Dendritic cell treated with granulocyte-macrophage colony-stimulating factor and Interleukin-4, amounts not matched to agents 40 ng/mL and 50 ng/mL, for 4 days (primary cell): ENCODE measurements at regions not wholly inside any gene's neighbourhood (a gene's known extent, or its start where the extent isn't known, plus 50 kb on each side); places are given as distances from the start of the nearest gene placed in this dataset.
"Not testable (repeated sequence)": the region's sequence is repeated elsewhere in the genome, so short reads cannot be mapped to it uniquely, and the experiment has no call there.

ENCODE experiments used
- H3K27ac Mint-ChIP-seq: one replicate; pipeline ENCODE4 v1.8.0; 2022; ENCODE audit warnings: mild to moderate bottlenecking, mixed read lengths
- H3K27me3 Mint-ChIP-seq: one replicate; pipeline ENCODE4 v1.8.0; 2022; ENCODE audit warnings: mild to moderate bottlenecking, mixed read lengths
- H3K36me3 Mint-ChIP-seq: one replicate; pipeline ENCODE4 v1.8.0; 2022; ENCODE audit warnings: low read depth, mixed read lengths
- H3K4me1 Mint-ChIP-seq: one replicate; pipeline ENCODE4 v1.8.0; 2022; ENCODE audit warnings: low read depth, mixed read lengths
- H3K4me3 Mint-ChIP-seq: one replicate; pipeline ENCODE4 v1.8.0; 2022; ENCODE audit warnings: mild to moderate bottlenecking, moderate library complexity, mixed read lengths
- H3K9me3 Mint-ChIP-seq: one replicate; pipeline ENCODE4 v1.8.0; 2022; ENCODE audit warnings: mixed read lengths
- intact Hi-C: fragments of 100-400 bp; cut with micrococcal nuclease; formaldehyde crosslinking; loops from one replicate; pipeline ENCODE4 v1.15.0; 2022

DNA sequence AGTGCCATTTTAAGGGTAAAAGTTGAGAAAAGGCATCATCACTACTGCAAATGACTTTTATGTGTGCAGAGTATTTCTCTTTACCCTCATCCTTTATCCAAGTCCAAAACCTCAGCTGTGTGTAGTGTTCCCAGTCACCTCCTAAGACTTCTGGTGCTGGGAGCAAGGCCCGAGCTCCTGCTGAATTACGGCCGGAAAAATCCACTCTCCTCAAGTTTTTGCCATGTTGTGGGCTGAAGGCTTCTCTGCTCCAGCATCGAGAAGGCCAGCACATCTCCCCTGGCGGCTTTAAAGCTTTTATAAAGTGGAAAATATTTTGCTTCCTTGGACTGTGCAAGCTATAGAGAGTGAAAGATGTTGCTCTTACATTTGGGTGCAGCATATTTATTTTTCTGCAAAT, 153.2 kb upstream of the THBS2 start:
- peaks cover 24% of the 10 kb centered on the region for H3K4me1 Mint-ChIP-seq
- H3K4me3 Mint-ChIP-seq = no peak overlapping the region
- H3K27me3 Mint-ChIP-seq = no peaks in the 10 kb centered on the region
- H3K36me3 Mint-ChIP-seq = no peaks in the 10 kb centered on the region
- H3K9me3 Mint-ChIP-seq = peaks cover 18% of the 10 kb centered on the region
- peak overlapping the region; percentile 53 for H3K27ac Mint-ChIP-seq
- intact Hi-C loops = no loop called here

DNA sequence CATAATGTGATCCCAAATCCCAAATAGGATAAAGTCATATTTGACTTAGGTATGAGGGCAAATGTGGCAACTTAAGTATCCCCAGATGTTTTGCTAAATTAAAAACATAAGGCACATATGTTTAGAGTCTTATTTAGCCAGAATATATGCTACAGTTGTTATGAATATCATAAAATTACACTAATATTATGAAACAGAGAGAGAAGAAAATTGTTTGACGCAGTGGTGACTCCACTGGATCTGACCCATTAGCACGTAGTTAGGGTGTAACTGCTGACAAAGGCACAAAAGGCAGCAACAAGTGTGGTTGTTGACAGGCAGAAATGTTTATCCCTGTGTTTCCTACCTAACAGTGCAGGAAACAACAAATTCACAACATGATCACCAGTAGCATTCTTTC, 152.4 kb upstream of the THBS2 start:
- intact Hi-C loops = no loop called here
- Mint-ChIP-seq H3K9me3 (peaks cover 18% of the 10 kb centered on the region), H3K27ac (no peak overlapping the region), H3K4me3 (no peak overlapping the region), H3K36me3 (no peaks in the 10 kb centered on the region), H3K27me3 (no peaks in the 10 kb centered on the region), H3K4me1 (peaks cover 24% of the 10 kb centered on the region)

DNA sequence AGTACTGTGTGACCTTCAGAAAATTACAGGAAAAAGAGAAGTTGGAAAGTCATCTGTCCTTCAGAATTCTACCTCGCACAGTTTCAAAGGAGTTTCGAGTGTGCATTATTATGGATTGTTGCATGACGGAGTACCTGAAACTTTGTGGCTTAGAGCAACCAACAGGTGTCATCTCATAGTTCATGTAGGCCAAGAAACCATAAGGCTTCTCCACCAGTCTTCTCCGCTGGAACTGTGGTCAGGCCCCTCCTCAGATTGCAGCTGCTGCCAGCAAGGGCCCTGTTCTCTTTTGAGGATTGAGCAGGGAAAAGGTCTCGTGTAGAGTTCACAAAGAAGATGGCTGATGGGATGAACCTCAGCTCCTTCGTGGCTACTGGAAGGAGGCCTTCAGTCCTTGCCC, 151.2 kb upstream of the THBS2 start:
- no peaks in the 10 kb centered on the region for H3K27me3 Mint-ChIP-seq
- no peak overlapping the region for H3K4me3 Mint-ChIP-seq
- H3K9me3 Mint-ChIP-seq = peaks cover 9% of the 10 kb centered on the region
- H3K27ac Mint-ChIP-seq = no peak overlapping the region
- no peaks in the 10 kb centered on the region for H3K36me3 Mint-ChIP-seq
- intact Hi-C loops = no loop called here
- H3K4me1 Mint-ChIP-seq = peaks cover 21% of the 10 kb centered on the region

DNA sequence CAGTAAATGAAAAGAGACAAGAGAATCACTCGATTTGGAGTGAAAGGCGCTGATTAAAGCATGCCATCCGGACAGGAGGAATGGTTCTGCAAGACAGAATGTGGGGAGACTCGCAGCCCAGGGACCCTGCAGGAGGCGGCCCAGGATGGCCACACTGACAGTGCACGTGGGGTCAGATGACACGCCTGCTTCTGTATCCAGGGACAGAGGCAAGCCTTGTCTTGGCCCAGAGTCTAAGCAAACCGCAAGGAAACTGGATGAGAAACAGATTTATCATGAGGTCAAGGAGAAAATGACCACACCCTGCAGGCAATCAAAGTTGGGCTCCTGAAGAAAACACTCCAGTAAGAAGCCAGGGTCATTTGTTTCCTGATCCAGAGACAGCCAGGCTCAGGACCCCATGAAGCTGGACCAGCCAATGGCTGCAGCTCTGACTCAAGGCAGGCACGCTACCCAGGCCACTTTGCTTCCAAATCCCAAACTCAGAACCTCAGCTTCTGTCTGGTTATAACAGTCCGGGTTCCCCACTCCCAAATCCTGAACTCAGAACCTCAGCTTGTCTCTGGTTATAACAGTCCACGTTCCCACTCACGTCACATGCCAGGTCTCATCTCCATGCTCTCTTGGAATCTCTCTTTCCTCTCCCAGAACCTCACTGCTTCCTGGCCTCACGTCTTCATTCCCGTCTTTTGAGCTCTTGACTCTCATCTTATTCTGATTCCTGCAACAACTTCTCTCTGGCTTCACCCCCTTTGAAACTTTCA, 144.9 kb upstream of the THBS2 start:
- H3K27ac Mint-ChIP-seq = no peak overlapping the region
- H3K9me3 Mint-ChIP-seq = peaks cover 3% of the 10 kb centered on the region
- intact Hi-C loops = no loop called here
- H3K4me3 Mint-ChIP-seq = no peak overlapping the region
- no peaks in the 10 kb centered on the region for H3K36me3 Mint-ChIP-seq
- peaks cover 3% of the 10 kb centered on the region for H3K27me3 Mint-ChIP-seq
- H3K4me1 Mint-ChIP-seq = peaks cover 5% of the 10 kb centered on the region

DNA sequence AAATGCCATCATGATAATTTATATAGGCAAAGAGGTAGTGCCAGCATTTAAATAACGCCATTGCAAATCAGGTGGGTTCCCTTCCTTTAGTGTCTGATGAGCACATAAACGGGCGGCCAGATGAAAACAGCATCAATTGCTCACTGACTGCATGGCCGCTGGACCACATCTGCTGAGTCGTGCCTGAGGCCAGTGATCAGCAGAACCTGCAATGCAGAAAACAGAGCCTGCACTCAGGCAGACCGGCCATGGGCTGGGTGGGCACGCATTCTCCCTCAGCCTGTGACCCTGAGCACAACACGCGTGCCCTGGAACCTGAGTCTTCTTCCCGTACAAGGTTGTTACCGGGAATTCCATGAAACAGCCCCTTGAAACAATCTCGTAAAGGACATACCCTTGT, 144.0 kb upstream of the THBS2 start:
- peaks cover 11% of the 10 kb centered on the region for H3K9me3 Mint-ChIP-seq
- H3K4me1 Mint-ChIP-seq = peaks cover 5% of the 10 kb centered on the region
- H3K4me3 Mint-ChIP-seq = no peak overlapping the region
- H3K36me3 Mint-ChIP-seq = no peaks in the 10 kb centered on the region
- peaks cover 3% of the 10 kb centered on the region for H3K27me3 Mint-ChIP-seq
- intact Hi-C loops = no loop called here
- no peak overlapping the region for H3K27ac Mint-ChIP-seq

DNA sequence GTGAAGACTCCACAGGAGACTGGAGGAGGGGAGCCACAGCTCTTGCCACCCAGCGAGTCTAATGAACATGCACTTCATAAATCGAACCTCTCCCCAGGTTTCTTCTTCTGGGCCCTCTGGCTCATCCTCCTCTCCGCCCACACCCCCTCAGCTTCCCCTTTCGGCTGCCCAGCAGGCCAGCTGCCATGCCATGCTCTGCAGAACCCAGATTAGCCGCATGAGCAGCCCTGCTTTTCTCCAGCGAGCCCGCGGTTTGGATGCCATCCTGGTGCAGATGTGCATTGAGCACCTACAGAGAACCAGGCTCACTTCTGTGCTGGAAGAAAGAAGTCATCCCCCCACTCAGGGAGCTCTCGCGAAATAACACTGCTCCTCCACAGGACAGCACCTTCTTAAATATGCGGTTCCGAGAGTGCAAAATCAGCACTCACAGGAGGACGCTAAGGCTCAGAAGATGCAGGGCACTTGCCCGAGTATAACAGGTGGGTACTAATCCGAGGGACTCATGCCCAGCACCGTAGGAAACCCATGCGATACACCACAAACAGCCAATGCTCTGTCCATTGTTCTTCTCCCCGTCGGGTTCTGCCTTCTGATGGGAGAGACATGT, 143.0 kb upstream of the THBS2 start:
- H3K36me3 Mint-ChIP-seq = no peaks in the 10 kb centered on the region
- no peak overlapping the region for H3K27ac Mint-ChIP-seq
- peaks cover 3% of the 10 kb centered on the region for H3K27me3 Mint-ChIP-seq
- no peak overlapping the region for H3K4me3 Mint-ChIP-seq
- H3K4me1 Mint-ChIP-seq = peaks cover 5% of the 10 kb centered on the region
- intact Hi-C loops = no loop called here
- peaks cover 21% of the 10 kb centered on the region for H3K9me3 Mint-ChIP-seq

DNA sequence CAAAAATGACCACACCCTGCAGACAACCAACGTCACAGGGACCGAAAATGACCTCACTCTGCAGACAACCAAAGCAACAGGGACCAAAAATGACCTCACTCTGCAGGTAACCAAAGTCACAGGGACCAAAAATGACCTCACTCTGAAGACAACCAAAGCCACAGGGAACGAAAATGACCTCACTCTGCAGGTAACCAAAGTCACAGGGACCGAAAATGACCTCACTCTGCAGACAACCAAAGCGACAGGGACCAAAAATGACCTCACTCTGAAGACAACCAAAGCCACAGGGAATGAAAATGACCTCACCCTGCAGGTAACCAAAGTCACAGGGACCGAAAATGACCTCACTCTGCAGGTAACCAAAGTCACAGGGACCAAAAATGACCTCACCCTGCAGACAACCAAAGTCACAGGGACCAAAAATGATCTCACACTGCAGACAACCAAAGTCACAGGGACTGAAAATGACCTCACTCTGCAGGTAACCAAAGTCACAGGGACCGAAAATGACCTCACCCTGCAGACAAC, 142.4 kb upstream of the THBS2 start:
- intact Hi-C loops, H3K4me3 Mint-ChIP-seq, H3K27ac Mint-ChIP-seq, H3K36me3 Mint-ChIP-seq, H3K4me1 Mint-ChIP-seq, H3K27me3 Mint-ChIP-seq: not testable (repeated sequence)
- H3K9me3 Mint-ChIP-seq = peaks cover 23% of the 10 kb centered on the region

DNA sequence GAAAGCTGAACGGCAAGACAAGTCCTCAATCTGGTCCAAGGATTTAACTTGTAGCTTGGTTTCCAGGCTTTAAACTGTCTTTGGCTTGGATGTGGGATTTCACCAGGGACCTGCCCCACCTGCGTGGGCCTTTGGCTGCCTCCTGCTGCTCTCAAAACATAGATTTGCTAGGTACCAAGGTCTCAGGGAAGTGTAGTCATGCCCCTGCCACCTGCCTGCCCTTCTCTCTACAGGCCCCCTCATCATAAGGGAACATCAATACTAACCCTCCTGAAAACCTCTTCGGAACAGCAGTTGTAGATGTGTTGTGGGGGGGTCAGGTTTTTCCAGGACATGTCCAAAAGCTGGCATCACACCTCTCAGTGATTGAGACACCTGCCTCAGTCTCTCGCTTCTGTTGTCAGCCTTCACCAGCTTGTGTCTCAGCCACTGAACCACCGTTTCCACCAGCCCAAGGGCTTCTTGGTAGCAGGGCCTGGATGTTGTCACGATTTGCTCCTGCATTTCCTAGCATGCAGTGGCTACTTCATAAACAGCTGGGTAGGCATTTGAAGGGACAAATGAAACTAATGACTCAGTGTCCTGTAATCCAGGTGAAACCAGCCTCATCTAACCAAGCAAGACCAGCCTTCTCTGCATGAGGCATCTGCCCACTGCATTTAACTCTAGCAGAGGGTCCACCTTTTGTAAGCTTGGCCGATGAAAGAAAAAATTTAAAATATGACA, 141.6 kb upstream of the THBS2 start:
- intact Hi-C loops = no loop called here
- Mint-ChIP-seq H3K27ac (no peak overlapping the region), H3K4me3 (no peak overlapping the region), H3K27me3 (peaks cover 3% of the 10 kb centered on the region), H3K9me3 (peaks cover 28% of the 10 kb centered on the region), H3K4me1 (peaks cover 5% of the 10 kb centered on the region), H3K36me3 (no peaks in the 10 kb centered on the region)

DNA sequence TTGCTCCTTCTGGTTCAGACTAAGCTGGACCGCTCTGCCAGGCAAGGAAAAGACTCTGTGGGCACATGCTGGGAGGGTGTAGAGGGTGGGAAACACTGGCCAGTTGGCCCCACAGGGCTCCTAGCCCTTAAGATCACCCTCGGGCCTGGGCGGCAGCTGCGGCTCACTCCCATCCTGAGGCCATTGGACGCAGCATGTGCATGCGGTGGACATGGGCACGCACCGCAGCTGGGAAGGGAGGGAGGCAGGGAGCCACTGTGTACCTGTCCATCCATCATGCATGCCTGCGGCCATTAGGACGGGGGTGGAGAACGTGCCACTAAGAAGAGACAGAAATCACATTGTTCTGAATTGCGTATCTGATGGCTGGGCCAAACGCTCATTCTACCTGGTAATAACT, 140.1 kb upstream of the THBS2 start:
- H3K4me1 Mint-ChIP-seq = peaks cover 5% of the 10 kb centered on the region
- H3K9me3 Mint-ChIP-seq = peaks cover 43% of the 10 kb centered on the region
- H3K4me3 Mint-ChIP-seq = no peak overlapping the region
- no peak overlapping the region for H3K27ac Mint-ChIP-seq
- intact Hi-C loops = no loop called here
- H3K36me3 Mint-ChIP-seq = no peaks in the 10 kb centered on the region
- peaks cover under 1% of the 10 kb centered on the region for H3K27me3 Mint-ChIP-seq

DNA sequence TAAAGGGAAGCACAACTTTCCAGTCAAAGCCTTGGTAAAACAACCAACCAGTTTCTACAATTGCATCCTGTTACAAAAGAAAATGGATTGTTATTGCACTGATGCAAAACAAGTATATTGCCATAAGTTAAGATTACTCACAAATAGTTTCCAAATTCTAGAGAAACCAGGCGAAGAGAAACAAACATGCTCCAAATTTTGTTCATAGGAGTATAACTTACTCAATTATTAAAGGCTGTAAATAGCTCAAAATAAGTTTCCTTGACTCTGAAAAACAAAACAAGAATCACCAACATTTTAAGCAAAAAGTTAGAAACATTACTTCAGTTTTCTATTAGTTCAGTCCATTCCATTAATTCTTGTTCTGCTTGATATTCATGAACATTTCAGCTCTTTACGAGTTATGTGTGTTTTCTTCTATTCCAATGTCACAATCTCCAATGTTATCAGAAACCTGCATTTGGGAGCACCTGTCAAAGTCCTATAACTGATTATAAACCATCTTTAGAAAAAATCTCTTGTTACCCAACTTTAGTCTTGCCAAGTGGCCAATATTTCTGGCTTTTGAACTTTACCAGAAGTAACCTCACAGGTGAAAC, 137.9 kb upstream of the THBS2 start:
- Mint-ChIP-seq H3K27ac (no peak overlapping the region), H3K4me3 (no peak overlapping the region), H3K9me3 (peaks cover 55% of the 10 kb centered on the region), H3K36me3 (no peaks in the 10 kb centered on the region), H3K4me1 (peaks cover 3% of the 10 kb centered on the region), H3K27me3 (no peaks in the 10 kb centered on the region)
- intact Hi-C loops = no loop called here

DNA sequence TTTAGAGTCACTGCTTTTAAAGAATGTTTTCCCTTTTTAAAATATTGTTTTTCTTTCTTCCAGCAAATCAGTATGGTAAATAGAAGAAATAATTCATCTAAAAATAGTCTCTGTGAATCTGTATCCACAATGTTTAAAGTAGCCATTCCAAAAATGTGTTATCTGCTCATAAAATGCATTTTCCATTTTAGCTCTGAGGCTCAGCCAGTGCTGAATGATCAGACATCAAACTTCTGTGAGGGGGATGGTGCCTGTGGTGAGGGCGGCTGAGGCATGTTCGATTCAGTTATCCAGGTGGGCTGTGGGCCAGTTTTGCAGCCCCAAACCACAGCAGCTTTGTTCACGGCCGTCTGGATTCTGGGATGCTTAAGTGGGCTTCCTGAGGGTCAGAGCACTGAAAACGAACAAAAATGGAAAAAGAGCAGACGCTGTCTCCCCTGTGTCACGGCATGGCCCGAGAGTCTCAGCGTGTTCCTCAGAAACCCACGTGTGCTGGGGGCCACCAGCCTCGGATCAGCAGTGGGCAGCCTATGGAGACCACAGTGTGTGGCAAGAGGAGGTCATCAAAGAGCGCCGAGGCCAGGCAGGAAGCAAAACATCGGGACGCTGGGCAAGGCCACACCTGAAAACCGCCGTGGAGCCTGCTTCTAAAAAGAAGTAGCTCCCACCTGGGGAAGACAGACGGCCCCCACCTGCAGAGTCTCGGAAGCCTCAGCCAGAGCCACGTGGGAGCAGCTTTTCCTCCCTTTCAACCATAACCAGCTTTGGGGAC, 134.9 kb upstream of the THBS2 start:
- Mint-ChIP-seq H3K4me3 (no peak overlapping the region), H3K27ac (no peak overlapping the region)

DNA sequence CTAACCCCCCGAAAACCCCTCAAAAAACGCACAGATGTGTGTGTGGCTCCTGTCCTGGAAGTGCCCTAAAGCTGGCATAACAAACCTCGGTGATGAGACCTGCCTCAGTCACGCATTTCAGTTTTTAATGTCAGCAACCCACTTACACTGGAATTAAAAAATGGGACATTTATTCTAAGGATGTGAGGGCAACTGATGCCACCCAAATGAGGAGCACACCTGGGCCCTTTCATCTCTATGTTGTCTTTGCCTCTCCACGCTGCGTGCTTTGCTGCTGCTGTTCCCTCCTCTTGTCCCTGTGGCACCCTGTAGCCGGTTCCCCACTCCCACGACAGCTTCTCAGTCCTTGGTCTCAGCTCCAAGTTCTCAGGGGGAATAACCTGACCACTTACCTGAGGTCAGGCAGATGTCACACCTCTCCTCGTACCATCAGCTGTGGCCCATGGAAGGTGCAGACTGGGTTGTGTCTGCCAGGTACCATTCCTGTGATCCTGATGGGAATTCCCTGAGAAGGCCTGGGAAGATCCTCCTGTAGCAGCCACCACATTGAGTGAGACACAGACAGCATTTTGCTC, 134.2 kb upstream of the THBS2 start:
- intact Hi-C loops = no loop called here
- no peaks in the 10 kb centered on the region for H3K27me3 Mint-ChIP-seq
- no peaks in the 10 kb centered on the region for H3K4me1 Mint-ChIP-seq
- H3K4me3 Mint-ChIP-seq = no peak overlapping the region
- peaks cover 46% of the 10 kb centered on the region for H3K9me3 Mint-ChIP-seq
- no peak overlapping the region for H3K27ac Mint-ChIP-seq
- no peaks in the 10 kb centered on the region for H3K36me3 Mint-ChIP-seq

More for the DNA sequence above, 134.9 kb upstream of the THBS2 start:
- peaks cover 53% of the 10 kb centered on the region for H3K9me3 Mint-ChIP-seq
- no peaks in the 10 kb centered on the region for H3K36me3 Mint-ChIP-seq
- H3K4me1 Mint-ChIP-seq = no peaks in the 10 kb centered on the region
- H3K27me3 Mint-ChIP-seq = no peaks in the 10 kb centered on the region
- intact Hi-C loops = no loop called here

DNA sequence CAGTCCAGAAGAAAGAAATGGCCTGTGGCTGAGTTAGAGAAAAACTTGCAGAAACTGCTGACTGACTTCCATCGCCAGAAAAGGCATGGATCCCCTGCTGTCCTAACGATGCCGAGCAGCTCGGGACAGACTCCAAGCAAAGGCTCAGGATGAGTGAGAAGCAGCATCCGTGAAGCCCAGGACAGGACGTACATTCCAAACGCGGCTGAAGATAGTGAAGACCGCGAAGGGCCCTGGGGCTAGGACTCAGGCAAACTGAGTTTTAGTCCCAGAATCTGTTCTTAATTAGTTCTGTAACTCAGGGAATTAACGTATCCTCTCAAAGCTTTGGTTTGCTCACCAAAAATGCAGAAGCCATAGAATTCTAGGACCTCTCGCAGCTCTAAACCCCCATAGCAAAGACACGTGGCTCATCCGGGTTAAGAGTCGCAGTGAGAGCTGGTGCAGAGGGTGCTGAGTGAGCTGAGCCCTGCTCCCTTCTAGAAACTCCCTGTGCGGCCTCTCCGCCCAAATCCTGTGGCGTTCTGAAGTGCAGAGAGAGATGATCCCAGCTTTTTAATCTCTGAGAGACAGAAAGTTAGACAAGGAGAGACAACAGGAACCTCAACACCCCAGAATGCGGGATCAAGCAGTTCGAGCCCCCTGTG, 132.9 kb upstream of the THBS2 start:
- no peak overlapping the region for H3K27ac Mint-ChIP-seq
- no peaks in the 10 kb centered on the region for H3K4me1 Mint-ChIP-seq
- no peak overlapping the region for H3K4me3 Mint-ChIP-seq
- no peaks in the 10 kb centered on the region for H3K27me3 Mint-ChIP-seq
- no peaks in the 10 kb centered on the region for H3K36me3 Mint-ChIP-seq
- intact Hi-C loops = no loop called here
- H3K9me3 Mint-ChIP-seq = peaks cover 32% of the 10 kb centered on the region
